ENCODE measurements at regions not wholly inside any gene's neighbourhood (a gene's known extent, or its start where the extent isn't known, plus 50 kb on each side); places are given as distances from the start of the nearest gene placed in this dataset.

- DNase-seq, result peak; percentile 73
- POLR2A ChIA-PET, result no interaction called here
- Histone ChIP-seq H3K9me2 (no peaks in the 10 kb centered on the region), H3K4me2 (no peak overlapping the region), H3K4me3 (ENCODE audit: low read depth in 2 of 2, low read length in 1 of 2) (no peak overlapping the region), H3K27me3 (ENCODE audit: insufficient read depth) (no peaks in the 10 kb centered on the region), H3K9ac (no peak overlapping the region), H3K79me2 (ENCODE audit: insufficient read depth) (no peaks in the 10 kb centered on the region), H3K4me1 (ENCODE audit: control insufficient read depth in 1 of 2, insufficient read depth in 2 of 2, low read depth in 1 of 2, low read length in 1 of 2) (peaks cover 12 to 28% of the 10 kb centered on the region in 2 experiments; a peak in 2 of 4 replicates), H4K20me1 (ENCODE audit: insufficient read depth) (peaks cover 9% of the 10 kb centered on the region; the same call in 1 of the 2 replicates), H3F3A (replicated peaks; ENCODE audit: insufficient read depth) (peaks cover 6% of the 10 kb centered on the region), H2AFZ (ENCODE audit: low read depth) (no peak overlapping the region), H3K9me3 (no peaks in the 10 kb centered on the region), H3K27ac (ENCODE audit: low read depth in 2 of 2, low read length in 1 of 2) (peak overlapping the region in 1 of 2 experiments; percentile 85; a peak in 2 of 4 replicates), H3K36me3 (replicated peaks in 1 of 2; ENCODE audit: control insufficient read depth in 1 of 2, insufficient read depth in 2 of 2, low read length in 1 of 2) (no peaks in the 10 kb centered on the region)
- CTCF ChIA-PET, result interaction anchor here (0.7 to 2.9 kb wide), 10 partner anchors 9 to 282 kb away, joined by 3 to 16 read pairs (median 4); no protein-coding TSS in a partner anchor
- WGBS (ENCODE audit: low lambda C conversion rate), result 69% methylated on average over 16 of the region's 28 CpGs
- TF ChIP-seq NFIC (IDR thresholded peaks at IDR 0.05; ENCODE audit: borderline replicate concordance) (no peak), IRF3 (IDR thresholded peaks at IDR 0.05; ENCODE audit: low read depth, low read length) (no peak), POLR2AphosphoS5 (IDR thresholded peaks at IDR 0.05; ENCODE audit: low read depth, low read length) (no peak), SIN3A (IDR thresholded peaks at IDR 0.05; ENCODE audit: borderline replicate concordance, low read depth, low read length) (no peak), MXI1 (IDR thresholded peaks at IDR 0.05; ENCODE audit: low read depth, low read length) (no peak), FOXJ3 (CRISPR knock-in tag; IDR thresholded peaks at IDR 0.05) (0 out of 2 replicates have a peak, but pooled peaks have one; percentile 31)
Observed at GRCh38 chr16:85329059-85329812, 217.0 kb upstream of the CIBAR2 start.

- Histone ChIP-seq H3K9me2 (no peaks in the 10 kb centered on the region), H3K4me1 (ENCODE audit: control insufficient read depth in 1 of 2, insufficient read depth in 2 of 2, low read depth in 1 of 2, low read length in 1 of 2) (peaks cover 12 to 37% of the 10 kb centered on the region in 2 experiments; a peak in 2 of 4 replicates), H3K36me3 (replicated peaks in 1 of 2; ENCODE audit: control insufficient read depth in 1 of 2, insufficient read depth in 2 of 2, low read length in 1 of 2) (no peaks in the 10 kb centered on the region), H3K9ac (no peak overlapping the region), H3K27me3 (ENCODE audit: insufficient read depth) (no peaks in the 10 kb centered on the region), H2AFZ (ENCODE audit: low read depth) (no peak overlapping the region), H3K79me2 (ENCODE audit: insufficient read depth) (no peaks in the 10 kb centered on the region), H3K4me3 (ENCODE audit: low read depth in 2 of 2, low read length in 1 of 2) (no peak overlapping the region), H3K9me3 (no peaks in the 10 kb centered on the region), H4K20me1 (ENCODE audit: insufficient read depth) (peaks cover 9% of the 10 kb centered on the region; the same call in 1 of the 2 replicates), H3K4me2 (no peak overlapping the region), H3K27ac (ENCODE audit: low read depth in 2 of 2, low read length in 1 of 2) (peak overlapping the region in 1 of 2 experiments; percentile 85; a peak in 2 of 4 replicates), H3F3A (replicated peaks; ENCODE audit: insufficient read depth) (peaks cover 6% of the 10 kb centered on the region)
- ChIA-PET CTCF (interaction anchor here (0.5 to 2.9 kb wide), 23 partner anchors 9 to 387 kb away, joined by 3 to 16 read pairs (median 4); no protein-coding TSS in a partner anchor), POLR2A (no interaction called here)
- 80% methylated on average over 20 of the region's 21 CpGs for WGBS (ENCODE audit: low lambda C conversion rate)
- TF ChIP-seq EP300 (IDR thresholded peaks at IDR 0.05; ENCODE audit: borderline replicate concordance in 1 of 2, low read depth in 1 of 2, low read length in 1 of 2), result no peak
- no peak for TF ChIP-seq NFIC (IDR thresholded peaks at IDR 0.05; ENCODE audit: borderline replicate concordance)
- TF ChIP-seq USF1 (IDR thresholded peaks at IDR 0.05; ENCODE audit: borderline replicate concordance, low read depth), result no peak
- TF ChIP-seq MAX (IDR thresholded peaks at IDR 0.05; ENCODE audit: low read depth), result no peak
- TF ChIP-seq JUND (IDR thresholded peaks at IDR 0.05), result no peak
- no peak for TF ChIP-seq USF2 (IDR thresholded peaks at IDR 0.05; ENCODE audit: borderline replicate concordance, low read depth, low read length)
- TF ChIP-seq FOSL2 (IDR thresholded peaks at IDR 0.05; ENCODE audit: borderline replicate concordance, low read depth), result no peak
- no peak for TF ChIP-seq RAD21 (IDR thresholded peaks at IDR 0.05; ENCODE audit: low read length)
- no peak for TF ChIP-seq POLR2AphosphoS5 (IDR thresholded peaks at IDR 0.05; ENCODE audit: low read depth, low read length)
- no peak for TF ChIP-seq SMC3 (IDR thresholded peaks at IDR 0.05; ENCODE audit: low read depth, low read length)
- no peak for TF ChIP-seq RXRA (IDR thresholded peaks at IDR 0.05; ENCODE audit: borderline replicate concordance, low read depth)
- TF ChIP-seq GATA2 (CRISPR knock-in tag; IDR thresholded peaks at IDR 0.05), result no peak
- no peak for TF ChIP-seq CHD2 (IDR thresholded peaks at IDR 0.05; ENCODE audit: low read length, partially characterized antibody)
- TF ChIP-seq MXI1 (IDR thresholded peaks at IDR 0.05; ENCODE audit: low read depth, low read length), result no peak
- no peak for TF ChIP-seq RCOR1 (IDR thresholded peaks at IDR 0.05; ENCODE audit: low read length)
- no peak for TF ChIP-seq ZBTB33 (IDR thresholded peaks at IDR 0.05; ENCODE audit: borderline replicate concordance, low read depth)
- DNase-seq, result peak; percentile 57
Observed at GRCh38 chr16:85330006-85330693, 217.9 kb upstream of the CIBAR2 start.
